BLaER1 (cell line): ENCODE measurements at regions not wholly inside any gene's neighbourhood (a gene's known extent, or its start where the extent isn't known, plus 50 kb on each side); places are given as distances from the start of the nearest gene placed in this dataset.
"Not testable (repeated sequence)": the region's sequence is repeated elsewhere in the genome, so short reads cannot be mapped to it uniquely, and the experiment has no call there.

ENCODE experiments used
- H3K27ac ChIP-seq: shearing (Covaris generic); formaldehyde crosslinking; 2 replicates; pipeline ENCODE4 v1.8.1; 2022
- H3K27me3 ChIP-seq: shearing (Covaris generic); formaldehyde crosslinking; 2 replicates; pipeline ENCODE4 v1.8.1; 2022
- H3K36me3 ChIP-seq: shearing (Covaris generic); formaldehyde crosslinking; 2 replicates; pipeline ENCODE4 v1.8.1; 2022
- H3K4me1 ChIP-seq: shearing (Covaris generic); formaldehyde crosslinking; 2 replicates; pipeline ENCODE4 v1.8.1; 2022
- H3K4me2 ChIP-seq: shearing (Covaris generic); formaldehyde crosslinking; 2 replicates; pipeline ENCODE4 v1.8.1; 2022
- H3K4me3 ChIP-seq: shearing (Covaris generic); formaldehyde crosslinking; 2 replicates; pipeline ENCODE4 v1.8.1; 2022
- H3K9ac ChIP-seq: shearing (Covaris generic); formaldehyde crosslinking; 2 replicates; pipeline ENCODE4 v1.8.1; 2022
- H3K9me3 ChIP-seq: shearing (Covaris generic); formaldehyde crosslinking; 2 replicates; pipeline ENCODE4 v1.8.1; 2022
- H4K20me1 ChIP-seq: shearing (Covaris generic); formaldehyde crosslinking; 2 replicates; pipeline ENCODE4 v1.8.1; 2022
- Cebpa-rat ChIP-seq: shearing (Covaris generic); IDR thresholded peaks from 2 replicates; pipeline ENCODE4 v1.8.1; 2022

- no peak overlapping the region for H3K27ac ChIP-seq
Observed at GRCh38 chr2:177001334-177001733, 211.3 kb upstream of the HNRNPA3 start.

GRCh38 chr2:177002983-177003382 lies 209.6 kb upstream of the HNRNPA3 start:
- no peaks in the 10 kb centered on the region for H3K36me3 ChIP-seq
- peaks cover 30% of the 10 kb centered on the region for H3K4me1 ChIP-seq
- H3K4me2 ChIP-seq, result no peak overlapping the region
- H3K9me3 ChIP-seq, result peaks cover 16% of the 10 kb centered on the region
- no peak for TF ChIP-seq Cebpa-rat
- H4K20me1 ChIP-seq, result no peaks in the 10 kb centered on the region
- no peak overlapping the region for H3K4me3 ChIP-seq
- no peak overlapping the region for H3K9ac ChIP-seq
- H3K27ac ChIP-seq, result no peak overlapping the region
- H3K27me3 ChIP-seq, result no peaks in the 10 kb centered on the region

More at GRCh38 chr2:177001334-177001733, 211.3 kb upstream of the HNRNPA3 start:
- Histone ChIP-seq H3K4me3 (no peak overlapping the region), H3K4me1 (peaks cover 41% of the 10 kb centered on the region), H4K20me1 (no peaks in the 10 kb centered on the region), H3K9me3 (peaks cover 10% of the 10 kb centered on the region; the same call in 1 of the 2 replicates), H3K4me2 (no peak overlapping the region), H3K9ac (no peak overlapping the region), H3K27me3 (no peaks in the 10 kb centered on the region), H3K36me3 (no peaks in the 10 kb centered on the region)
- TF ChIP-seq Cebpa-rat, result no peak

- H3K9ac ChIP-seq, H4K20me1 ChIP-seq: not testable (repeated sequence)
Observed at GRCh38 chr2:177007726-177008125, 204.9 kb upstream of the HNRNPA3 start.

GRCh38 chr2:177008662-177009061 lies 203.9 kb upstream of the HNRNPA3 start:
- H3K27me3 ChIP-seq, H3K4me2 ChIP-seq, H3K27ac ChIP-seq, H3K4me1 ChIP-seq, H3K4me3 ChIP-seq, H4K20me1 ChIP-seq, H3K36me3 ChIP-seq, H3K9ac ChIP-seq: not testable (repeated sequence)
- peaks cover 23% of the 10 kb centered on the region for H3K9me3 ChIP-seq

More at GRCh38 chr2:177007726-177008125, 204.9 kb upstream of the HNRNPA3 start:
- not testable (repeated sequence) for H3K27ac ChIP-seq, H3K36me3 ChIP-seq, H3K27me3 ChIP-seq, H3K4me2 ChIP-seq, H3K4me3 ChIP-seq, H3K4me1 ChIP-seq
- H3K9me3 ChIP-seq, result peaks cover 23% of the 10 kb centered on the region

- no peak overlapping the region for H3K4me3 ChIP-seq
- H3K36me3 ChIP-seq, result no peaks in the 10 kb centered on the region
- H4K20me1 ChIP-seq, result no peaks in the 10 kb centered on the region
- no peaks in the 10 kb centered on the region for H3K27me3 ChIP-seq
- TF ChIP-seq Cebpa-rat, result no peak
- no peak overlapping the region for H3K4me2 ChIP-seq
- H3K27ac ChIP-seq, result no peak overlapping the region
- no peaks in the 10 kb centered on the region for H3K4me1 ChIP-seq
- H3K9ac ChIP-seq, result no peak overlapping the region
- H3K9me3 ChIP-seq, result peaks cover 23% of the 10 kb centered on the region
Observed at GRCh38 chr2:177010146-177010545, 202.4 kb upstream of the HNRNPA3 start.

GRCh38 chr2:177010861-177011260 lies 201.7 kb upstream of the HNRNPA3 start:
- Histone ChIP-seq H3K4me2 (no peak overlapping the region), H3K27ac (no peak overlapping the region), H3K4me1 (no peaks in the 10 kb centered on the region), H3K27me3 (no peaks in the 10 kb centered on the region), H4K20me1 (no peaks in the 10 kb centered on the region), H3K36me3 (no peaks in the 10 kb centered on the region), H3K9ac (no peak overlapping the region), H3K9me3 (peaks cover 16% of the 10 kb centered on the region), H3K4me3 (no peak overlapping the region)
- TF ChIP-seq Cebpa-rat, result no peak

- Histone ChIP-seq H3K9ac (no peak overlapping the region), H3K27ac (no peak overlapping the region), H3K9me3 (no peaks in the 10 kb centered on the region), H3K4me1 (no peaks in the 10 kb centered on the region), H4K20me1 (no peaks in the 10 kb centered on the region), H3K36me3 (no peaks in the 10 kb centered on the region), H3K4me3 (no peak overlapping the region), H3K27me3 (no peaks in the 10 kb centered on the region), H3K4me2 (no peak overlapping the region)
- no peak for TF ChIP-seq Cebpa-rat
Observed at GRCh38 chr2:177014946-177015345, 197.6 kb upstream of the HNRNPA3 start.

- Histone ChIP-seq H3K4me2 (no peak overlapping the region), H3K27ac (no peak overlapping the region), H3K4me3 (no peak overlapping the region), H3K27me3 (no peaks in the 10 kb centered on the region), H3K36me3 (no peaks in the 10 kb centered on the region), H3K9ac (no peak overlapping the region), H3K9me3 (no peaks in the 10 kb centered on the region), H4K20me1 (no peaks in the 10 kb centered on the region), H3K4me1 (no peaks in the 10 kb centered on the region)
- no peak for TF ChIP-seq Cebpa-rat
Observed at GRCh38 chr2:177015356-177015923, 197.2 kb upstream of the HNRNPA3 start.

- Histone ChIP-seq H3K27me3 (no peaks in the 10 kb centered on the region), H3K27ac (no peak overlapping the region), H4K20me1 (no peaks in the 10 kb centered on the region), H3K36me3 (no peaks in the 10 kb centered on the region), H3K9me3 (no peaks in the 10 kb centered on the region), H3K4me2 (no peak overlapping the region), H3K4me3 (no peak overlapping the region), H3K9ac (no peak overlapping the region), H3K4me1 (no peaks in the 10 kb centered on the region)
- TF ChIP-seq Cebpa-rat, result no peak
Observed at GRCh38 chr2:177020524-177021119, 192.0 kb upstream of the HNRNPA3 start.

- H3K27ac ChIP-seq, result no peak overlapping the region
- no peaks in the 10 kb centered on the region for H3K4me1 ChIP-seq
- H3K9ac ChIP-seq, result no peak overlapping the region
- H3K4me2 ChIP-seq, result no peak overlapping the region
- H3K4me3 ChIP-seq, result no peak overlapping the region
- H3K9me3 ChIP-seq, result no peaks in the 10 kb centered on the region
- no peaks in the 10 kb centered on the region for H3K36me3 ChIP-seq
- H4K20me1 ChIP-seq, result no peaks in the 10 kb centered on the region
- no peak for TF ChIP-seq Cebpa-rat
- no peaks in the 10 kb centered on the region for H3K27me3 ChIP-seq
Observed at GRCh38 chr2:177021706-177022343, 190.8 kb upstream of the HNRNPA3 start.
